Natural killer cell treated with Interleukin-12 subunit alpha and Interleukin-12 subunit beta and Interleukin-15 and Interleukin-18, amount 100 ng/mL, for 72 hours (primary cell): ENCODE measurements at regions not wholly inside any gene's neighbourhood (a gene's known extent, or its start where the extent isn't known, plus 50 kb on each side); places are given as distances from the start of the nearest gene placed in this dataset.
"Not testable (repeated sequence)": the region's sequence is repeated elsewhere in the genome, so short reads cannot be mapped to it uniquely, and the experiment has no call there.

Experiments
- ATAC-seq, 2 donors: fragments of 150-1000 bp; cut with Tn5 transposase in 1 of 2; sonication (Bioruptor Pico), chemical (Tn5 transposase) in 1 of 2; 2 replicates each; pipeline ENCODE4 v1.10.0; 2021
- DNase-seq: peaks from one replicate; pipeline ENCODE4 v3.0.0; 2022; ENCODE audit warnings: low spot score
- H3K27ac Mint-ChIP-seq, 2 donors: 1 replicate in 1 of 2; 2 replicates in 1 of 2; pipeline ENCODE4 v1.8.0; 2022; ENCODE audit warnings: mixed read lengths in 2 of 2, mild to moderate bottlenecking in 1 of 2, moderate library complexity in 1 of 2
- H3K27me3 Mint-ChIP-seq, 2 donors: 1 replicate in 1 of 2; 2 replicates in 1 of 2; pipeline ENCODE4 v1.8.0; 2022; ENCODE audit warnings: mixed read lengths in 2 of 2
- H3K36me3 Mint-ChIP-seq: one replicate; pipeline ENCODE4 v1.8.0; 2022; ENCODE audit warnings: mixed read lengths
- H3K4me1 Mint-ChIP-seq, 2 donors: 1 replicate in 1 of 2; 2 replicates in 1 of 2; pipeline ENCODE4 v1.8.0; 2022; ENCODE audit warnings: low read depth in 2 of 2, mixed read lengths in 2 of 2, mild to moderate bottlenecking in 1 of 2
- H3K4me3 Mint-ChIP-seq: one replicate; pipeline ENCODE4 v1.8.0; 2022; ENCODE audit warnings: mixed read lengths
- H3K9me3 Mint-ChIP-seq: 2 replicates; pipeline ENCODE4 v1.8.0; 2022; ENCODE audit warnings: mixed read lengths

DNA sequence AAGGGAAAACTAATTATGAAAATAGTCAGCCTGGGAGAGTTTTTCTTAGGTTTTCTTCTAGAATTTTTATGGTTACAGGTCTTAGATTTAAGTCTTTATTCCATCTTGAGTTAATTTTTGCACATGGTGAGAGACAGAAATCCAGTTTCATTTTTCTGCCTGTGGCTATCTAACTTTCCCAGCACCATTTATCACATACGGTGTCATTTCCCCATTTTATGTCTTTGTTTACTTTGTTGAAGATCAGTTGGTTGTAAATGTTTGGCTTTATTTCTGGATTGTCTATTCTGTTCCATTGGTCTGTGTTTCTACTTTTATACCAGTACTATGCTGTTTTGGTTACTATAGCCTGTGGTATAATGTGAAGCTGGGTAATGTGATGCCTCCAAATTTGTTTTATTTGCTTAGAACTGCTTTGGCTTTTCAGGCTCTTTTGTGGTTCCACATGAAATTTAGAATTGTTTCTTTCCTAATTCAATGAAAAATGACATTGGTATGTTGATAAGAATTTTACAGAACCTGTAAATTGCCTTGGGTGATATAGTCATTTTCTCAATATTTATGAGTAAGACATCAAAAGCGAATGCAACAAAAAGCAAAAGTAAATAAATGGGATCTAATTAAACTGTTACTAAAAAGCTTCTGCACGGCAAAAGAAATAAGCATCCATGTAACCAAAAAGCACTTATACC, 146.1 kb upstream of the NOL4 start:
- ATAC-seq (no peak), DNase-seq (no peak)
- Mint-ChIP-seq H3K27me3 (no peaks in the 10 kb centered on the region), H3K27ac (no peak overlapping the region), H3K9me3 (peaks cover 6% of the 10 kb centered on the region), H3K4me1 (no peaks in the 10 kb centered on the region), H3K36me3 (no peaks in the 10 kb centered on the region), H3K4me3 (no peak overlapping the region)

DNA sequence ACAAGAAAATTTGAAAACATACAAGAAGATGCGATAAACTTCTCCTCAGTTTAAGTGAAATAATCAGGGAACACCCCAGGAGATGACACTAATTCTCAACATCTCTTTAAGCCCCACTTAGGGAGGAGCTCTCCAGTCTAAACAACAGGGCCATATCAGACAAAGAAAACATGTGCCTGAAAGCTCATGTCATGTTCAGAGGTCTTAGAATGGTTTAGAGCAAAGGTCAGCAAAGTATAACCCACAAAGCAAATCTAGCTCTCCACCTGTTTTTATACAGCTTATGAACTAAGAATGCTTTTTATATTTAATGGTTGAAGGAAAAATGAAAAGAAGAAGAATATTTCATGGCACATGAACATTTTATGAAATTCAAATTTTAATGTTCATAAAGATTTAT, 155.6 kb upstream of the NOL4 start:
- Mint-ChIP-seq H3K27me3 (no peaks in the 10 kb centered on the region), H3K36me3 (no peaks in the 10 kb centered on the region), H3K9me3 (peaks cover 17% of the 10 kb centered on the region), H3K4me1 (no peaks in the 10 kb centered on the region), H3K27ac (no peak overlapping the region), H3K4me3 (no peak overlapping the region)
- DNase-seq: no peak
- no peak for ATAC-seq

DNA sequence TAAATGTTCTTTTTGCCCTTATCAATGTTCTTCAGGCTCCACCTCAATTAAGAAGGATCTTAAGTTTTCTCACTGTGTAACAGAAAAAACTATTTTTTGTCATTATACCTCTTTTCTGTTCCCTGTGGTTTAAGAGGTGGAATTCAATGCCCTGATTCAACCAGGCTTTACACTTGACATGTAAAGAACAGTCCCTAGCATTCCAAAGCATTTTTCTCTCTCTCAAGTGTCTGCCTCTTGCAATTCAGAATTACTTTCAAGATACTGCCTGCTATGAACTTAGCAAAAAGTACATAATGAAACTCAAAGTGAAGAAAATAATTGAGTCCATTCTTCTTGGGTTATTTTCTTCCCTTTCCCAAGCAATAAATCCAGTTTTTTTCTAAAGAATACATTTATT, 160.6 kb upstream of the NOL4 start:
- ATAC-seq (no peak), DNase-seq (no peak)
- no peaks in the 10 kb centered on the region for H3K4me1 Mint-ChIP-seq
- peaks cover 14% of the 10 kb centered on the region for H3K9me3 Mint-ChIP-seq
- no peaks in the 10 kb centered on the region for H3K36me3 Mint-ChIP-seq
- H3K27ac Mint-ChIP-seq: no peak overlapping the region
- H3K4me3 Mint-ChIP-seq: no peak overlapping the region
- no peaks in the 10 kb centered on the region for H3K27me3 Mint-ChIP-seq

DNA sequence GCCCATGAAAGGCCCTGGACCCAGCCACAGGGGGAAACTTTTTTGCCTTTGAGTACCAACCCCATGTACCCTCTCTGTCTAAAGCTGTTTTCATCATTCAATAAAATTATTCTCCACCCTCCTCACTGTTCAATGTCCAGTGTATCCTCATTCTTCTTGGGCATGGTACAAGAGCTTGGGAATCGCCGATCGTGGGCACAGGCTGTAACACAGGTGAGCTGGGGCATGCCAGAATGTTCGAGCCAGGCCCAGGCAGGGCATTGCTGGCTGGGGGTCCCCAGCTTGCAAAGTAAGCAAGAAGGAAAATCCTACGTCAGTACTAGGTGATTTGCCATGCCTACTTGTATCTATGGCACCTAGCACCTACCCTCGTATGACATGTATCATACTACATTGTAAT, 162.1 kb upstream of the NOL4 start:
- Mint-ChIP-seq H3K36me3 (no peaks in the 10 kb centered on the region), H3K4me3 (no peak overlapping the region), H3K4me1 (no peaks in the 10 kb centered on the region), H3K27ac (no peak overlapping the region), H3K9me3 (peaks cover 9% of the 10 kb centered on the region), H3K27me3 (no peaks in the 10 kb centered on the region)
- ATAC-seq (no peak), DNase-seq (no peak)

DNA sequence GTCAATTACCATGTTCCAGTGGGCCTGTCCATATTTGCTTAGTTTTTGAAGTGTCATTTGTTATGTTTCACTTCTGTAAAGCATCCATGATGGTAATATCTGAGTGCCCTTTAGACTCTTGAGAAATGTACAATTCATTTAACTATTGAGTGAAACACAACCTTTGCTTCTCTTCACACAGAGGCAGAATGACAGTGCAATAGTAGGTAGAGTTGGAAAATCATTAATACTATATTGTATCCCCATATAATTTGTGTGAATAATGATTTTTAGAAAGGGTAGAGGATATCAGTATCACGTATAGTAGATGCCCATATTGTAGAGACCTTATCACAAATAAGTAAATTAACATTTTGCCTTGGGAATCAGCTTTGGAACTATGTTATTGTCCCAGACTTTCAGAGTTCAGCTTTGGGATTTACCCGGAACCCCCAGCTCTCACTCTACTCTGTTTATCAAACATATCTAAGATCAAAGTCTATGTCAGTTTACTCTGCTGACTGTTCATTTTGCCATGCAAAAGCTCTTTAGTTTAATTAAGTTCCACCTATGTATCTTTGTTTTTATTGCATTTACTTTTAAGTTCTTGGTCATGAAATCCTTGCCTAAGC, 172.7 kb upstream of the NOL4 start:
- H3K4me3 Mint-ChIP-seq: no peak overlapping the region
- no peak overlapping the region for H3K27ac Mint-ChIP-seq
- H3K9me3 Mint-ChIP-seq: peaks cover 12% of the 10 kb centered on the region
- H3K4me1 Mint-ChIP-seq: no peaks in the 10 kb centered on the region
- no peaks in the 10 kb centered on the region for H3K27me3 Mint-ChIP-seq
- H3K36me3 Mint-ChIP-seq: no peaks in the 10 kb centered on the region
- DNase-seq (no peak), ATAC-seq (no peak)

DNA sequence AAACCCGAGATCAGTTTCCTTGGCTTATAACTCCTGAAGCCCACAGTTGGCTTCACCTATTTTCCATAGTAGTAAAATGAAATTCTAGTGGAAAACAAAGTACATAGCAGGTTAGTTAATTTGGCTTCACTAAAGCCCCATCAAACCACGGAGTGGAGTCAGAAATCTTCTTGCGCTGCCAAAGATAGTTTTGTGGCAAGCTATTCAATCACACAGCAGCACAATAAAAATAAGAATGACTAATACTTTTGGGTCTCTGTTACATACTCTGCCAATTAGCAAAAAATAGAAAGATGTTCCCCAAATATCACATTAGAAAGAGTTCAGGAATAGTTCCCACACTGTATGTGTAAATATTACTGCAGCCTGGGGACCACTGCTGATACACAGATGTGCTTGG, 175.2 kb upstream of the NOL4 start:
- no peaks in the 10 kb centered on the region for H3K36me3 Mint-ChIP-seq
- H3K27me3 Mint-ChIP-seq: no peaks in the 10 kb centered on the region

DNA sequence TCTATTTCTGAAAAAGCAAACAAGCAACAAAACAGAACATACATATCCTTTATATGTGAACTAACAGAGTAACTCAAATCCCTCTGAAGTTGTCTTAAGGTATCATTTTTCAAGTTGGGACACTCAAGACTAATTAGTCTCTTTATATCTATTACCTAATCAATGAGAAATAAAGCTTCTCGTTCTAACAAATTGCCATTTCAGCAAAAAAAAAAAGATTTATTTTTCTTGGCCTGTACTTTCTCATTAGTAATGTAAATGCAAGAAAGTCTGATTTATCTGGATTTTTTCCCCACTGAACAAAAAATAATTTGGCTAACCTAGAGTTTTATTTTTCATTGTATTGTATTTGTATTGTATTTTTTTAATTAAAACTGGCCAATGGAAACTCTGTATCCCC, 176.1 kb upstream of the NOL4 start:
- Mint-ChIP-seq H3K27me3 (no peaks in the 10 kb centered on the region), H3K4me1 (no peaks in the 10 kb centered on the region), H3K36me3 (no peaks in the 10 kb centered on the region), H3K4me3 (no peak overlapping the region), H3K27ac (no peak overlapping the region), H3K9me3 (peaks cover 7% of the 10 kb centered on the region)
- no peak for ATAC-seq
- no peak for DNase-seq

More for the DNA sequence above, 175.2 kb upstream of the NOL4 start:
- H3K27ac Mint-ChIP-seq: no peak overlapping the region
- no peaks in the 10 kb centered on the region for H3K4me1 Mint-ChIP-seq
- no peak for ATAC-seq
- H3K9me3 Mint-ChIP-seq: peaks cover 7% of the 10 kb centered on the region
- DNase-seq: no peak
- no peak overlapping the region for H3K4me3 Mint-ChIP-seq

DNA sequence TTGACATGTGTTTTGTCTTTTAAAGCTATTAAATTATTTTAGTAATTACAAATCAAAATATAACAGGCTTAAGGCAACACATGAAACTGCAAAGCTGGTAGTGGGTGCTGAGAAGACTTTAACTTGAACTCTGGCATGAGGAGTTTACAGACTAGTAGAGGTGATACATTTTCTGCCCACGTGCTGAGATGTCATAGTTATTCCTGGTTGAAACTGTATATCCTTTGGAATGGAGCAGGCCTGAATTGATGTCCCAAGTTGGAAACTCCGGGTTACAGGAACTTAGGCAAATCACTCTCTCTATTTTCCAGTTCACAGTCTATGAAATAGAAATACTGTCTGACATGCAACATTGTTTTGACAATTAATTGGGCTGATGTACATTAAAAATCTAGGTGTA, 177.1 kb upstream of the NOL4 start:
- peaks cover 7% of the 10 kb centered on the region for H3K9me3 Mint-ChIP-seq
- no peaks in the 10 kb centered on the region for H3K36me3 Mint-ChIP-seq
- no peak overlapping the region for H3K27ac Mint-ChIP-seq
- DNase-seq: no peak
- no peaks in the 10 kb centered on the region for H3K4me1 Mint-ChIP-seq
- H3K4me3 Mint-ChIP-seq: no peak overlapping the region
- no peaks in the 10 kb centered on the region for H3K27me3 Mint-ChIP-seq
- ATAC-seq: no peak

DNA sequence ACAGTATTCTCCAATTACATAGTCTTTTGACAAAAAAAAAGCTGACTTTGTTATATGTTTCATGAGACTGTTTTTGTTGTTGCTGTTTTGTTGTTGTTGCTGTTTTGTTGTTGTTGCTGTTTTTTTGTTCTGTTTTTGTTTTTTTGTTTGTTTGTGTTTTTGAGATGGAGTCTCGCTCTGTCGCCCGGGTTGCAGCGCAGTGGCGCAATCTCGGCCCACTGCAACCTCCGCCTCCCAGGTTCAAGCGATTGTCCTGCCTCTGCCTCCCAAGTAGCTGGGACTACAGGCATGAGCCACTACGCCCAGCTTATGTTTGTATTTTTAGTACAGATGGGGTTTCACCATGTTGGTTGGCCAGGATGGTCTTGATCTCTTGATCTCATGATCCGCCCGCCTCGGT, 182.8 kb upstream of the NOL4 start:
- H3K27ac Mint-ChIP-seq, H3K9me3 Mint-ChIP-seq, DNase-seq, H3K4me1 Mint-ChIP-seq, H3K4me3 Mint-ChIP-seq, H3K27me3 Mint-ChIP-seq, ATAC-seq, H3K36me3 Mint-ChIP-seq: not testable (repeated sequence)

DNA sequence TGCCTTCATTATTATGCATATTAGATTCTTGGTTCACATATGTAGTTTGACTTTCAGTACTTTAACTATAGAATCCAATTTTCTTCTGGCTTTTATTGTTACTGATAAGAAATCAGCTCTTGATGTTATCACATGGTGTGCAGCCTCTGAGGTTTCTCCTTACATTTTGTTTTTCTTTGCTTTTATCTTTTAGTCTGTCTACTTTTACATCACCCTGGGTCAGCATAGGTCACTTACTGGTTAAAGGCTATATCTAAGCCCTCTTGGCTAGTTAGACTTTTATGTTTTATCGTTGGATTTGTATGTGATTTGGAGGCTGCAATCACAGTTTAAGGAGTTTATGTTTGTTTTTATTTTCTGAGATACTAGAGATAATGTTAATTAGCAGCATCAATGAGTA, 187.2 kb upstream of the NOL4 start:
- H3K27me3 Mint-ChIP-seq: no peaks in the 10 kb centered on the region
- no peak overlapping the region for H3K27ac Mint-ChIP-seq
- H3K4me1 Mint-ChIP-seq: no peaks in the 10 kb centered on the region
- ATAC-seq (no peak), DNase-seq (no peak)
- H3K4me3 Mint-ChIP-seq: no peak overlapping the region
- peaks cover 4% of the 10 kb centered on the region for H3K9me3 Mint-ChIP-seq
- H3K36me3 Mint-ChIP-seq: no peaks in the 10 kb centered on the region

DNA sequence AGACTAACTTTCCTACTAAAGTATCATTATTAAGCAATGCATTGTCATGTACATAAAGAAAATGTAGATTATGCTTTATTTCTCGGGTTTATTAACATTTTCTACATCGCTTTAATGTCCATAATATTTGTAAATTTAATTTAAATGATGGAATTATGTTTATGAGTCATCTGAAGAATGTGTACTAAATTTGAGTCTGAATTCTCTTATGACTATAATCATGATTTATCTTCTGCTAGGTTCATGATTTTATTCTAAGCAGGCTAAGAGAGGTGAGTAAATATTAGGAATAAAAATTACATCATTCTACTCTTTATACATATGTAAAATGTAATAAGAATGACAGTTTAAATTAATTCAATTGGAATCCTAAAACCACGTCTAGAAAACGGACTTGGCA, 206.3 kb upstream of the NOL4 start:
- no peak for ATAC-seq
- Mint-ChIP-seq H3K4me1 (no peaks in the 10 kb centered on the region), H3K36me3 (peaks cover 9% of the 10 kb centered on the region), H3K27ac (no peak overlapping the region), H3K4me3 (no peak overlapping the region), H3K9me3 (peaks cover 24% of the 10 kb centered on the region), H3K27me3 (no peaks in the 10 kb centered on the region)
- DNase-seq: no peak

DNA sequence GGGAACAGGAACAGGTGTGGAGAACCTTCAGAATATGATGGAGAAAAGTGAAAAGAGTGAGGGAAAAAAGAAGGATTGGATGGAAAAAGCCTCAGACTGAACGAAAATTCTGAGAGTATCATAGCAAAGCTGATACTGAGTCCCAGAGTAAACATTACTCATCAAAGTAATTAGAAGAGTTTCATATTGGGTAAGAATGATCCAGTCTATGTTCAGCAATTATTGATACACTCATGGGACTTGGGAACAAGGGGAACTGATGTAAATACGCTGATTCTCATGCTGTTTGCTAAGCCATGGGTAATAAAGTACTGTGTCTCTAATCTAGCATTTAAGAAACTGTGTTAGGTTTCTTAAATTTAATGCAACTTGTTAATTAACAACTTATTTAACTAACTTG, 219.9 kb upstream of the NOL4 start:
- Mint-ChIP-seq H3K36me3 (no peaks in the 10 kb centered on the region), H3K4me3 (no peak overlapping the region), H3K9me3 (peaks cover 20% of the 10 kb centered on the region), H3K27me3 (no peaks in the 10 kb centered on the region), H3K27ac (no peak overlapping the region), H3K4me1 (no peaks in the 10 kb centered on the region)
- ATAC-seq (no peak), DNase-seq (no peak)

DNA sequence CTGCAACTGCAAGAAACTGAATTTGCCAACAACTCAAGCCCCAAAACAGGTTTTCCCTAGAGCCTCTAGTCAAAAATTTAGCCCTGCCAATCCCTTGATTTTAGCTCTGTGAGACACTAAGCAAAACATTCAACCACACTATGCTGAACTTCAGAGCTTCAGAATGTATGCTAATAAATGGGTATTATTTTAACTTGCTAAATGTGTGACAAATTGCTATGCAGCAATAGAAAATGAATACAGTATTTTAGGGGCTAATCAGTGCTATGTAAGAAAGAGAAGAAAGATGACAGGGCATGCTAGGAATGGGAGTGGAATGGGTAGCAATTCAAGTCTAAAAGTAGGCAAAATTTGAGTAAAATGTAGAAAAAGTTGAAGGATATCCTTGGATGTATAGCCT, 223.9 kb upstream of the NOL4 start:
- no peak for DNase-seq
- Mint-ChIP-seq H3K36me3 (no peaks in the 10 kb centered on the region), H3K27me3 (no peaks in the 10 kb centered on the region), H3K4me1 (no peaks in the 10 kb centered on the region), H3K27ac (no peak overlapping the region), H3K4me3 (no peak overlapping the region), H3K9me3 (peaks cover 21% of the 10 kb centered on the region)
- no peak for ATAC-seq

DNA sequence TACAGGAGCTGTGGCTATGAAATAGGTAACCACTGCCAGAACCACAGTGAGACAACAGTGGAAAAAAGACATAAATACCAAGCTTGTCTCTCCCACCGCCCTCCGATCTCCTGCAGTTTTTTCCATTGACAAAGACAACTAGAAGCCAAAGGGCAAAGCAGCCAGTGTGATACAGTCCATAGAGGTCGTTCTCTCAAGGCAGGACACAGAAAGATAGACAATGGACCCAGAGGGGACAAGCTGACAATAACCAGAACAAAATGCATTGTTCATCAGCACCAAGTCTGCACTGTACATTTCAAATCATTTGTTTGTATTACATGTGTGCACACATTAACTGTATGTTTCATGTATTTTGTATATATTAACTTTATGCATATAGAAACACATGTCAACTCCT, 233.0 kb upstream of the NOL4 start:
- H3K4me3 Mint-ChIP-seq: no peak overlapping the region
- no peaks in the 10 kb centered on the region for H3K27me3 Mint-ChIP-seq
- H3K36me3 Mint-ChIP-seq: no peaks in the 10 kb centered on the region
- peaks cover 3% of the 10 kb centered on the region for H3K9me3 Mint-ChIP-seq
- H3K27ac Mint-ChIP-seq: no peak overlapping the region
- no peaks in the 10 kb centered on the region for H3K4me1 Mint-ChIP-seq
- no peak for ATAC-seq
- no peak for DNase-seq

DNA sequence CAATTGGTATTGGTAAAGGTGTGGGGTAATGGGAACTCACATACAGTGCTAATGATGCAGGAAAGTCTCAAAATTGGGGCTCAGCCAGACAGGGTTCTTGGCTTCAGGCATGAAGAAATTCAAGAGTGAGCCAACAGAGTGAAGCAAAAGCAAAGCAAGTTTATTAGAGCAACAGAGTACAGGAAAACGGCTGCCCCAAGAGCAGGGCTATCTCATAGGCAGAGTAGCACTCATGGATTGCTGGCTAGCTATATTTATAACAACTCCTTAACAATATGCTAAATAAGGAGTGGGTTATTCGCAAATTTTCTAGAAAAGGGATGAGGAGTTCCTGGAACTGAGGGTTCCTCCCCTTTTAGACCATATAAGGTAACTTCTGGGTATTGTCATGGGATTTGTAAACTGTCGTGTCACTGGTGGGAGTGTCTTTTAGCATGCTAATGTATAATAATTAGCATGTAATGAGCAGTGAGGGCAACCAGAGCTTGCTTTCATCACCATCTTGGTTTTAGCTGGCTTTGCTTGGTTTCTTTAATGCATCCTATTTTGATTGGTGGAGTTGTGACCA, 233.8 kb upstream of the NOL4 start:
- Mint-ChIP-seq H3K4me1 (no peaks in the 10 kb centered on the region), H3K27ac (no peak overlapping the region), H3K9me3 (peaks cover 3% of the 10 kb centered on the region), H3K4me3 (no peak overlapping the region), H3K36me3 (no peaks in the 10 kb centered on the region), H3K27me3 (no peaks in the 10 kb centered on the region)
- DNase-seq (no peak), ATAC-seq (no peak)
